ENCODE measurements at regions not wholly inside any gene's neighbourhood (a gene's known extent, or its start where the extent isn't known, plus 50 kb on each side); places are given as distances from the start of the nearest gene placed in this dataset.

DNA sequence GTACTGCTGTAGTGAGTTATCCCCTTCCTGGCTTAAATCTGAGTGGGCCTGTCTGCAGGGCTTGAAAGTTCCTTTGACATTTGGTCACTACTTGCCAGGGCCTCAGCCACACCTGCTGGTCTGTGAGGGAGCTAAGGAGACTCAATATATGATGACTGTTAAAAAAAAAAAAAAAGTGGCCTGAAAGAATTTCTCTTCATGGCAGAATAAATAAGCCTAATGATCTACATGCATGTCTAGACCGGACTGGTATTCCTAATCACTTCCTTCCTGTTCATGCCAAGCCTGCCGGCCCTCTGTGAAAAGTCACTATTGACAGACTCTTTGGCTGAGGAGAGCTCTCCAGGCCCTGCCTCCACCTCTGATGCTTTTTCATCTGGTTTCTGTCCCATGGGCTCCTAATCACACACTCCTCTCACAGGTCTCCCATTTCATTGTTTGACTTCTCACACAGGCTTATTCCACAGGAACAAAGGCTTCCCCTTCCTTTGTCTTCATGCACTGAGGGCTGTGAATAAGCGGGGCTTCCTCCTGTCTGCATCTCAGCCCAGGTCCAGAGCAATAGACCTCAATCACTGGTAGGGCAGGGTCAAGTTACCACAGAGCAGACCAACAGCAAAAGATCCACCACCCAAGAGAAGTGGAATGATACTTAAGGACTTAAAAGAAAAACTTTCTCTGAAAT lies 99.1 kb upstream of the SEC61G start:
- TF ChIP-seq, protein P1, sequence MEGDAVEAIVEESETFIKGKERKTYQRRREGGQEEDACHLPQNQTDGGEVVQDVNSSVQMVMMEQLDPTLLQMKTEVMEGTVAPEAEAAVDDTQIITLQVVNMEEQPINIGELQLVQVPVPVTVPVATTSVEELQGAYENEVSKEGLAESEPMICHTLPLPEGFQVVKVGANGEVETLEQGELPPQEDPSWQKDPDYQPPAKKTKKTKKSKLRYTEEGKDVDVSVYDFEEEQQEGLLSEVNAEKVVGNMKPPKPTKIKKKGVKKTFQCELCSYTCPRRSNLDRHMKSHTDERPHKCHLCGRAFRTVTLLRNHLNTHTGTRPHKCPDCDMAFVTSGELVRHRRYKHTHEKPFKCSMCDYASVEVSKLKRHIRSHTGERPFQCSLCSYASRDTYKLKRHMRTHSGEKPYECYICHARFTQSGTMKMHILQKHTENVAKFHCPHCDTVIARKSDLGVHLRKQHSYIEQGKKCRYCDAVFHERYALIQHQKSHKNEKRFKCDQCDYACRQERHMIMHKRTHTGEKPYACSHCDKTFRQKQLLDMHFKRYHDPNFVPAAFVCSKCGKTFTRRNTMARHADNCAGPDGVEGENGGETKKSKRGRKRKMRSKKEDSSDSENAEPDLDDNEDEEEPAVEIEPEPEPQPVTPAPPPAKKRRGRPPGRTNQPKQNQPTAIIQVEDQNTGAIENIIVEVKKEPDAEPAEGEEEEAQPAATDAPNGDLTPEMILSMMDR (IDR thresholded peaks at IDR 0.05): no peak
- Histone ChIP-seq H3K4me3 (no peak overlapping the region), H3K27me3 (no peaks in the 10 kb centered on the region), H3K36me3 (no peaks in the 10 kb centered on the region), H3K27ac (no peak overlapping the region), H3K9me3 (no peaks in the 10 kb centered on the region), H3K4me1 (no peaks in the 10 kb centered on the region)
- DNase-seq: no peak
- peak; percentile 64 for ATAC-seq
- intact Hi-C loops (cut with DNase I): no loop called here

DNA sequence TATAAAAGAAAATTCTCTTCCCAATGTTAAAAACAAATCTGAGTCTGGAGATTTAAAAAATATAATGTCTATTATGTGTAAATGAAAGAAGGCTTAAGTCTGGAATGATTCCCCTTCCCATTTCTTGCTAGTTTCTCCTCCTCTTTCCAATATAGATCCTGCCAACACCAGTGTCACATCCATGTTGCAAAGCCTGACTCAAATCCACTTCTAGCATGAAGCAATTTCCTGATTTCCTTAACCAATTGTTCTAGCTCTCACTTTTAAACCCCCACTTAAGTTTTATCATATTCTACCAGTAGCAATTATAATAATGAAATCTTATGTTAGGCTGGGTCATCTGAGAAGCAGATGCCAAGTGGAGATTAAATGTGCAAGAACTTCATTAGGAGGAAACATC lies 100.1 kb upstream of the SEC61G start:
- Histone ChIP-seq H3K4me3 (no peak overlapping the region), H3K9me3 (no peaks in the 10 kb centered on the region), H3K36me3 (no peaks in the 10 kb centered on the region), H3K27me3 (no peaks in the 10 kb centered on the region), H3K27ac (no peak overlapping the region), H3K4me1 (no peaks in the 10 kb centered on the region)
- TF ChIP-seq, protein P1 (IDR thresholded peaks at IDR 0.05): no peak
- intact Hi-C loops (cut with DNase I): no loop called here
- no peak for ATAC-seq
- no peak for DNase-seq

DNA sequence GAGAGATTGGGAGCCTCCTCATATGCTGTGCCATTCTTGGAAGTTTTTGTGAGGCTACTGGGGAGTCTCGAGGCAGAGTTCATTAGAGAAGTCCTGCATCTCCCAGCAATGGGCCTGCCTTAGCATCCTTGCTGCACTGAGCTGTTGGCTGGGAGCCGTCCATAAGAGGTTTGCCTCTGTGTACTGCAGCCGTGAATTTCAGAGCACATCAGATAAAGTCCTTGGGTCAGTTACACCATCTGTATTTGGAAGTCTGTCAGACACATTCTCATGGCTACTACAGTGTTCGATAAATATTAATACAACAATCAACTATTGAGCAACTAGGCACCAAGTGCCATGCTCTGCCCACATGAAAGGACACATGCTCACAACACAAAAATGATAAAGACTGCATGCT lies 100.5 kb upstream of the SEC61G start:
- Histone ChIP-seq H3K4me3 (no peak overlapping the region), H3K27me3 (no peaks in the 10 kb centered on the region), H3K4me1 (no peaks in the 10 kb centered on the region), H3K36me3 (no peaks in the 10 kb centered on the region), H3K9me3 (no peaks in the 10 kb centered on the region), H3K27ac (no peak overlapping the region)
- DNase-seq (no peak), ATAC-seq (peak; percentile 75)
- TF ChIP-seq, protein P1 (IDR thresholded peaks at IDR 0.05): no peak
- intact Hi-C loops (cut with DNase I): no loop called here

DNA sequence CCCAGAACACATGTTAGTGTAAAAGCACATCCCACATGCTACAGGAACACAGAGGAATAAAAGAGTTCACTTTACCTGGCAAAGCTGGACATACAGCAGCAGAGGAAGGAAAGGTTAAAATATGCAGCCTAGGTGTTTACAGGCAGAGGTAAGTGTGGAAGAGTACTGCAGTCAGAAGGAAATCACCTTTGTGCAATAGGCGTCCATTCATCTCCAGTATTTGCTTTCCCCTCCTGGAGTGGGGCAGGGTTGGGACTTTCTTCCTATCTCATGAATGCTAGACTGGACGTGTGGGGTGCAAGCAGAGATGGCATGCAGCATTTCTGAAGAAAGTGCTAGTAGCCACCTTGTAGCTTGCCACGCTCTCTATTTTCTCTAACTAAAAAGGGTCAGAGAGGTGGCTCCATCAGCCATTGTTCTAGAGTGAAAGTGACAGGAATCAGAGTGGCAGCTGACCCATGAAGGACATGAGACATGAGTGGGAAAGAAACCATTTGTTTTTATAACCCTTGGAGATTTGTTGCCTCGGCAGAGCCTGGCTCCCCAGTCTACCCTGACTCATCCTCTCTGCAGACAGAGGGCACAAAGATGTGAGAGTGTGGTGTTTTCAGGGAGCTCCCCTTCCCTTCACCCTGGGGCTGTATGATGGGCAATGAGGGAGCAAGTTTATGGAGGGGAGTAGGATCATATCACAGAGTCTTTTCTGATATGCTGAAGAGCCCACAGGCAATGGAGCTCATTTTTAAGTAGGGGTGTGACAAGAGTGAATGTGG lies 101.2 kb upstream of the SEC61G start:
- Histone ChIP-seq H3K9me3 (no peaks in the 10 kb centered on the region), H3K36me3 (no peaks in the 10 kb centered on the region), H3K27ac (no peak overlapping the region), H3K4me3 (no peak overlapping the region), H3K27me3 (no peaks in the 10 kb centered on the region), H3K4me1 (no peaks in the 10 kb centered on the region)
- intact Hi-C loops (cut with DNase I): no loop called here
- TF ChIP-seq, protein P1 (IDR thresholded peaks at IDR 0.05): no peak
- no peak for DNase-seq
- peak; percentile 85 for ATAC-seq

DNA sequence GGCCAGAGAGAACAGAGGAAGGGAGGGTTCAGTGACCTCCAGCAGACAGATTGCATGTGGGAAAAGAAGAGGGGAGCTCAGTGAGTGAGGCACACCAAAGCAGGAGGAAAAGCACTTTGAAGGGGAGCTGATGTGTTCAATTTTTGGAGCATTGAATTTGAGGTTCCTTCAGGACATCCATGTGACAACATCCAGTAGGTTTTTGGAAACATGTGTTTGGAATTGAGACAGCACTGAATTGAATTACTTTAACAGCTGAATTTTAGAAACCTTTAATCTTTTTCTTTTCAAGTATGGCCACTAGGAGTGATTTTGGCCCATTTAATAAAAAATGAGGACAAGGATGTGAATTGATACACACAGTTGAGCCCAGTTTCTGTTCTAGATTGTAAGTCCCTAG lies 101.8 kb upstream of the SEC61G start:
- DNase-seq (no peak), ATAC-seq (no peak)
- no peak overlapping the region for H3K27ac ChIP-seq
- intact Hi-C loops (cut with DNase I): no loop called here
- TF ChIP-seq, protein P1 (IDR thresholded peaks at IDR 0.05): no peak
- no peaks in the 10 kb centered on the region for H3K9me3 ChIP-seq
- H3K36me3 ChIP-seq: no peaks in the 10 kb centered on the region
- H3K4me1 ChIP-seq: no peaks in the 10 kb centered on the region
- H3K4me3 ChIP-seq: no peak overlapping the region
- no peaks in the 10 kb centered on the region for H3K27me3 ChIP-seq
